ENCODE measurements at regions not wholly inside any gene's neighbourhood (a gene's known extent, or its start where the extent isn't known, plus 50 kb on each side); places are given as distances from the start of the nearest gene placed in this dataset.
"Not testable (repeated sequence)": the region's sequence is repeated elsewhere in the genome, so short reads cannot be mapped to it uniquely, and the experiment has no call there.

GRCh38 chr1:120941066-120941465, 51.5 kb downstream of the PPIAL4A start:
- not testable (repeated sequence) for DNase-seq (ENCODE audit: low read depth)

GRCh38 chr1:120941836-120942217, 52.3 kb downstream of the PPIAL4A start:
- DNase-seq (ENCODE audit: low read depth): peak; percentile 15

GRCh38 chr1:120942218-120942944, 52.8 kb downstream of the PPIAL4A start:
- peak; percentile 75 for DNase-seq (ENCODE audit: low read depth)

GRCh38 chr1:120942945-120943319, 53.4 kb downstream of the PPIAL4A start:
- DNase-seq (ENCODE audit: low read depth): not testable (repeated sequence)

- DNase-seq (ENCODE audit: low read depth): not testable (repeated sequence)
Observed at GRCh38 chr1:120944691-120945090, 55.1 kb downstream of the PPIAL4A start.

- not testable (repeated sequence) for DNase-seq (ENCODE audit: low read depth)
Observed at GRCh38 chr1:120945122-120945521, 55.6 kb downstream of the PPIAL4A start.

GRCh38 chr1:120947114-120947513, 57.5 kb downstream of the PPIAL4A start:
- not testable (repeated sequence) for DNase-seq (ENCODE audit: low read depth)

GRCh38 chr1:120949724-120950123, 60.2 kb downstream of the PPIAL4A start:
- DNase-seq (ENCODE audit: low read depth): not testable (repeated sequence)

GRCh38 chr1:120950633-120951032, 61.1 kb downstream of the PPIAL4A start:
- DNase-seq (ENCODE audit: low read depth): not testable (repeated sequence)

- DNase-seq (ENCODE audit: low read depth): not testable (repeated sequence)
Observed at GRCh38 chr1:120951100-120951499, 61.5 kb downstream of the PPIAL4A start.

- DNase-seq (ENCODE audit: low read depth): not testable (repeated sequence)
Observed at GRCh38 chr1:120952207-120952870, 62.8 kb downstream of the PPIAL4A start.

GRCh38 chr1:120952871-120953265, 63.3 kb downstream of the PPIAL4A start:
- DNase-seq (ENCODE audit: low read depth): not testable (repeated sequence)

GRCh38 chr1:120954736-120955135, 65.2 kb downstream of the PPIAL4A start:
- DNase-seq (ENCODE audit: low read depth): no peak

GRCh38 chr1:120955961-120956360, 66.4 kb downstream of the PPIAL4A start:
- DNase-seq (ENCODE audit: low read depth): not testable (repeated sequence)

- not testable (repeated sequence) for DNase-seq (ENCODE audit: low read depth)
Observed at GRCh38 chr1:120966018-120966417, 76.4 kb downstream of the PPIAL4A start.

GRCh38 chr1:120972863-120973262, 83.3 kb downstream of the PPIAL4A start:
- not testable (repeated sequence) for DNase-seq (ENCODE audit: low read depth)

- not testable (repeated sequence) for DNase-seq (ENCODE audit: low read depth)
Observed at GRCh38 chr1:120973836-120974235, 84.3 kb downstream of the PPIAL4A start.

- DNase-seq (ENCODE audit: low read depth): not testable (repeated sequence)
Observed at GRCh38 chr1:120977279-120977678, 87.7 kb downstream of the PPIAL4A start.

- not testable (repeated sequence) for DNase-seq (ENCODE audit: low read depth)
Observed at GRCh38 chr1:120981489-120982094, 92.0 kb downstream of the PPIAL4A start.

- not testable (repeated sequence) for DNase-seq (ENCODE audit: low read depth)
Observed at GRCh38 chr1:120994614-120995013, 105.0 kb downstream of the PPIAL4A start.

GRCh38 chr1:120995025-120995424, 105.5 kb downstream of the PPIAL4A start:
- DNase-seq (ENCODE audit: low read depth): not testable (repeated sequence)

GRCh38 chr1:121001090-121001726, 111.6 kb downstream of the PPIAL4A start:
- not testable (repeated sequence) for DNase-seq (ENCODE audit: low read depth)
